Cardiac muscle cell (in vitro differentiated cells and primary cell): ENCODE measurements at regions not wholly inside any gene's neighbourhood (a gene's known extent, or its start where the extent isn't known, plus 50 kb on each side); places are given as distances from the start of the nearest gene placed in this dataset.

Source experiments
- DNase-seq, 2 donors: peaks; one replicate each; pipeline versions ENCODE4 v3.0.0 to v3.0.0-alpha.2; 2010 to 2017; ENCODE audit warnings: low read depth in 1 of 2, low spot score in 1 of 2
- H3K27ac ChIP-seq: fragments of 200-600 bp; sonication (generic); 2 replicates; pipeline ENCODE4 v1.5.1; 2016
- H3K27me3 ChIP-seq: fragments of 200-600 bp; sonication (generic); 2 replicates; pipeline ENCODE4 v1.6.0; 2016; ENCODE audit warnings: control low read depth
- H3K36me3 ChIP-seq: fragments of 200-600 bp; sonication (generic); 2 replicates; pipeline ENCODE4 v1.5.1; 2016; ENCODE audit warnings: control low read depth
- H3K4me1 ChIP-seq: fragments of 200-600 bp; sonication (generic); 2 replicates; pipeline ENCODE4 v1.8.1; 2017; ENCODE audit warnings: low read depth, mild to moderate bottlenecking, mixed run types
- H3K4me3 ChIP-seq: fragments of 200-600 bp; sonication (generic); 2 replicates; pipeline ENCODE4 v1.5.1; 2016; ENCODE audit warnings: mild to moderate bottlenecking
- H3K9me3 ChIP-seq: fragments of 200-600 bp; sonication (generic); 2 replicates; pipeline ENCODE4 v1.5.1; 2017; ENCODE audit warnings: low read depth, mild to moderate bottlenecking, control low read depth
- CTCF ChIP-seq: IDR thresholded peaks from 2 replicates; pipeline ENCODE4 v1.5.1; 2012; ENCODE audit warnings: low read depth, mild to moderate bottlenecking, low read length

- DNase-seq, result peak; percentile 95
- H3K36me3 ChIP-seq, result no peaks in the 10 kb centered on the region
- TF ChIP-seq CTCF, result peak; percentile 96
- H3K27me3 ChIP-seq, result no peaks in the 10 kb centered on the region
- no peak overlapping the region for H3K27ac ChIP-seq
- peaks cover 18% of the 10 kb centered on the region for H3K4me1 ChIP-seq
- H3K4me3 ChIP-seq, result no peak overlapping the region
- no peaks in the 10 kb centered on the region for H3K9me3 ChIP-seq
Observed at GRCh38 chr1:209354111-209354839, 229.2 kb upstream of the CAMK1G start.

- Histone ChIP-seq H3K27me3 (no peaks in the 10 kb centered on the region), H3K27ac (no peak overlapping the region), H3K9me3 (no peaks in the 10 kb centered on the region), H3K4me1 (peaks cover 15% of the 10 kb centered on the region), H3K4me3 (no peak overlapping the region), H3K36me3 (no peaks in the 10 kb centered on the region)
- no peak for DNase-seq
- TF ChIP-seq CTCF, result no peak
Observed at GRCh38 chr1:209354840-209355165, 228.7 kb upstream of the CAMK1G start.

- DNase-seq, result no peak
- TF ChIP-seq CTCF, result no peak
- H3K4me3 ChIP-seq, result no peak overlapping the region
- H3K36me3 ChIP-seq, result no peaks in the 10 kb centered on the region
- peaks cover 9% of the 10 kb centered on the region for H3K4me1 ChIP-seq
- H3K27ac ChIP-seq, result no peak overlapping the region
- H3K27me3 ChIP-seq, result no peaks in the 10 kb centered on the region
- no peaks in the 10 kb centered on the region for H3K9me3 ChIP-seq
Observed at GRCh38 chr1:209355415-209355814, 228.1 kb upstream of the CAMK1G start.

- Histone ChIP-seq H3K27me3 (no peaks in the 10 kb centered on the region), H3K9me3 (no peaks in the 10 kb centered on the region), H3K4me1 (no peaks in the 10 kb centered on the region), H3K27ac (no peak overlapping the region), H3K36me3 (no peaks in the 10 kb centered on the region), H3K4me3 (no peak overlapping the region)
- no peak for TF ChIP-seq CTCF
- no peak for DNase-seq
Observed at GRCh38 chr1:209356976-209357377, 226.5 kb upstream of the CAMK1G start.

GRCh38 chr1:209363112-209363511 is 220.4 kb upstream of the CAMK1G start:
- no peak overlapping the region for H3K4me3 ChIP-seq
- no peaks in the 10 kb centered on the region for H3K9me3 ChIP-seq
- H3K4me1 ChIP-seq, result no peaks in the 10 kb centered on the region
- no peaks in the 10 kb centered on the region for H3K36me3 ChIP-seq
- DNase-seq, result no peak
- H3K27ac ChIP-seq, result no peak overlapping the region
- no peak for TF ChIP-seq CTCF
- H3K27me3 ChIP-seq, result no peaks in the 10 kb centered on the region
